HCT116 (cell line): ENCODE measurements at regions not wholly inside any gene's neighbourhood (a gene's known extent, or its start where the extent isn't known, plus 50 kb on each side); places are given as distances from the start of the nearest gene placed in this dataset.

Source experiments
- ATAC-seq: fragments of 200-7000 bp; cut with Tn5 transposase; 2 replicates; pipeline ENCODE4 v1.9.1; 2020; ENCODE audit warnings: mild to moderate bottlenecking, moderate library complexity
- BruUV-seq: library from RNA; stranded (reverse); fragments of 400-500 nt; replicated peaks from 2 replicates; lab custom pipeline; 2021; lab: Mats Ljungman, UMichigan
- CTCF ChIA-PET: fragments of 300-600 bp; sonication (Branson Sonifier 250); formaldehyde crosslinking; loops from one replicate; lab custom pipeline; 2021; ENCODE audit warnings: antibody characterized with exemption; lab: Charles Lee
- POLR2A ChIA-PET: fragments of 300-600, 350-600 bp; sonication (Branson Sonifier 250); formaldehyde crosslinking; loops from one replicate; lab custom pipeline; 2021; ENCODE audit warnings: antibody characterized with exemption; lab: Charles Lee
- RAD21 ChIA-PET, 2 experiments: fragments of 300-600 bp; sonication (Branson Sonifier 250); formaldehyde crosslinking; loops; one replicate each; lab custom pipeline; 2023; ENCODE audit warnings: low total read pairs in 2 of 2; ENCODE audit not compliant: uncharacterized antibody in 2 of 2, unreplicated experiment in 2 of 2, low non-redundant PET in 1 of 2; lab: Charles Lee
- DNase-seq: peaks from one replicate; pipeline ENCODE4 v3.0.0-alpha.2; 2010; ENCODE audit warnings: low read depth, low spot score
- H2AFZ ChIP-seq: fragments of 200-600 bp; shearing (Covaris generic), sonication (generic); 2 replicates; pipeline ENCODE4 v1.6.1; 2017; ENCODE audit warnings: low read depth, mixed run types, mixed read lengths, antibody characterized with exemption, low read length; ENCODE audit not compliant: poor library complexity, severe bottlenecking
- H3K27ac ChIP-seq: 2 replicates; pipeline ENCODE4 v1.5.1; 2012; ENCODE audit warnings: low read depth, low read length
- H3K27me3 ChIP-seq: fragments of 200-600 bp; sonication (generic); 2 replicates; pipeline ENCODE4 v1.6.1; 2016; ENCODE audit warnings: mixed run types, low read length, mixed read lengths; ENCODE audit not compliant: insufficient read depth
- H3K36me3 ChIP-seq, 2 experiments: fragments of 200-500 bp in 1 of 2; fragments of 200-600 bp in 1 of 2; sonication (Bioruptor generic) in 1 of 2; sonication (generic) in 1 of 2; 2 replicates each; pipeline versions ENCODE4 v1.5.1 to v1.6.1; 2014 to 2016; ENCODE audit warnings: low read length in 2 of 2, inconsistent platforms in 1 of 2, mixed read lengths in 1 of 2, mixed run types in 1 of 2; ENCODE audit not compliant: insufficient read depth in 2 of 2, control insufficient read depth in 1 of 2
- H3K4me1 ChIP-seq, 2 experiments: fragments of 200-600 bp in 1 of 2; sonication (generic) in 1 of 2; 2 replicates each; pipeline versions ENCODE4 v1.5.1 to v1.6.1; 2012 to 2017; ENCODE audit warnings: low read length in 2 of 2, inconsistent platforms in 1 of 2, mild to moderate bottlenecking in 1 of 2, mixed read lengths in 1 of 2, mixed run types in 1 of 2, moderate library complexity in 1 of 2; ENCODE audit not compliant: insufficient read depth in 2 of 2, control insufficient read depth in 1 of 2
- H3K4me2 ChIP-seq: fragments of 200-600 bp; sonication (generic); 2 replicates; pipeline ENCODE4 v1.6.1; 2017; ENCODE audit warnings: mixed run types, low read length, mixed read lengths
- H3K4me3 ChIP-seq, 2 experiments: fragments of 200-600 bp in 1 of 2; sonication (generic) in 1 of 2; replicated peaks in 1 of 2; 2 replicates each; pipeline ENCODE4 v1.5.1; 2011 to 2016; ENCODE audit warnings: low read length in 2 of 2, control low read depth in 1 of 2, low read depth in 1 of 2, mild to moderate bottlenecking in 1 of 2, mixed read lengths in 1 of 2, mixed run types in 1 of 2
- H3K79me2 ChIP-seq: fragments of 200-600 bp; sonication (generic); 2 replicates; pipeline ENCODE4 v1.6.1; 2017; ENCODE audit warnings: mild to moderate bottlenecking, mixed run types, low read length, moderate library complexity, mixed read lengths; ENCODE audit not compliant: insufficient read depth
- H3K9ac ChIP-seq: fragments of 200-600 bp; sonication (generic); 2 replicates; pipeline ENCODE4 v1.6.1; 2016; ENCODE audit warnings: low read length, mixed read lengths
- H3K9me2 ChIP-seq: fragments of 200-600 bp; sonication (generic), shearing (Covaris generic); 2 replicates; pipeline ENCODE4 v1.6.1; 2017; ENCODE audit warnings: mixed run types, mild to moderate bottlenecking, moderate library complexity; ENCODE audit not compliant: insufficient read depth
- H3K9me3 ChIP-seq, 2 experiments: fragments of 200-500 bp in 1 of 2; fragments of 200-600 bp in 1 of 2; sonication (Bioruptor generic) in 1 of 2; sonication (generic) in 1 of 2; 2 replicates each; pipeline ENCODE4 v1.6.1; 2014 to 2017; ENCODE audit warnings: low read length in 2 of 2, mixed read lengths in 2 of 2, inconsistent platforms in 1 of 2, low read depth in 1 of 2, mild to moderate bottlenecking in 1 of 2, mixed run types in 1 of 2, moderate library complexity in 1 of 2; ENCODE audit not compliant: control insufficient read depth in 1 of 2, insufficient read depth in 1 of 2
- H4K20me1 ChIP-seq: fragments of 200-600 bp; sonication (generic), shearing (Covaris generic); 2 replicates; pipeline ENCODE4 v1.6.1; 2017; ENCODE audit warnings: mixed run types, mild to moderate bottlenecking, moderate library complexity; ENCODE audit not compliant: insufficient read depth
- ATF3 ChIP-seq: IDR thresholded peaks from 2 replicates; pipeline ENCODE4 v1.6.1; 2012
- CEBPB ChIP-seq: IDR thresholded peaks from 2 replicates; pipeline ENCODE4 v1.6.1; 2012; ENCODE audit warnings: low read depth
- CTCF ChIP-seq, 3 experiments: fragments of 200-600 bp in 1 of 3; sonication (generic) in 1 of 3; IDR thresholded peaks in 2 of 3; conservative IDR thresholded peaks in 1 of 3; 2 replicates each; pipeline ENCODE4 v1.5.1; 2012 to 2017; ENCODE audit warnings: low read depth in 2 of 3, low read length in 2 of 3, antibody characterized with exemption in 1 of 3, borderline replicate concordance in 1 of 3, control low read depth in 1 of 3, mild to moderate bottlenecking in 1 of 3, mixed read lengths in 1 of 3, mixed run types in 1 of 3, moderate library complexity in 1 of 3; ENCODE audit not compliant: insufficient read depth in 1 of 3
- EGR1 ChIP-seq: IDR thresholded peaks from 2 replicates; pipeline ENCODE4 v1.6.1; 2012; ENCODE audit warnings: low read depth
- ELF1 ChIP-seq: IDR thresholded peaks from 2 replicates; pipeline ENCODE4 v1.6.1; 2012; ENCODE audit warnings: low read depth, borderline replicate concordance
- EZH2 ChIP-seq: fragments of 200-600 bp; sonication (generic); IDR thresholded peaks from 2 replicates; pipeline ENCODE4 v1.6.1; 2017; ENCODE audit warnings: antibody characterized with exemption, mixed run types
- EZH2phosphoT487 ChIP-seq: fragments of 200-600 bp; IDR thresholded peaks from 2 replicates; pipeline ENCODE4 v1.6.1; 2018; ENCODE audit warnings: antibody characterized with exemption, borderline replicate concordance
- FOSL1 ChIP-seq: IDR thresholded peaks from 2 replicates; pipeline ENCODE4 v1.6.1; 2012; ENCODE audit warnings: low read depth
- POLR2AphosphoS5 ChIP-seq: IDR thresholded peaks from 2 replicates; pipeline ENCODE4 v1.6.1; 2011; ENCODE audit warnings: mild to moderate bottlenecking, low read depth, low read length, moderate library complexity
- RAD21 ChIP-seq: IDR thresholded peaks from 2 replicates; pipeline ENCODE4 v1.6.1; 2012; ENCODE audit warnings: low read depth, mild to moderate bottlenecking
- REST ChIP-seq: IDR thresholded peaks from 2 replicates; pipeline ENCODE4 v1.6.1; 2012; ENCODE audit warnings: low read depth
- SP1 ChIP-seq: IDR thresholded peaks from 2 replicates; pipeline ENCODE4 v1.6.1; 2012; ENCODE audit warnings: low read depth
- SRF ChIP-seq: IDR thresholded peaks from 2 replicates; pipeline ENCODE4 v1.6.1; 2012; ENCODE audit warnings: low read depth
- TCF7L2 ChIP-seq: IDR thresholded peaks from 2 replicates; pipeline ENCODE4 v1.7.0; 2011; ENCODE audit warnings: borderline replicate concordance, inconsistent platforms; ENCODE audit not compliant: insufficient read depth, insufficient read length; ENCODE audit errors: extremely low read depth
- ZBTB33 ChIP-seq: IDR thresholded peaks from 2 replicates; pipeline ENCODE4 v1.6.1; 2011; ENCODE audit warnings: mild to moderate bottlenecking, low read length, moderate library complexity; ENCODE audit not compliant: insufficient replicate concordance; ENCODE audit errors: extremely low read depth
- ZNF274 ChIP-seq: fragments of 200-500 bp; sonication (Bioruptor generic); IDR thresholded peaks from 2 replicates; pipeline ENCODE4 v1.6.1; 2014; ENCODE audit warnings: mild to moderate bottlenecking, low read depth, low read length, inconsistent platforms
- intact Hi-C: fragments of 100-400 bp; cut with micrococcal nuclease; formaldehyde crosslinking; loops from 2 replicates; pipeline ENCODE4 v1.10.0; 2022

- RAD21 ChIA-PET, result no interaction called here
- CTCF ChIA-PET, result no interaction called here
- intact Hi-C loops, result no loop called here
- H2AFZ ChIP-seq, result no peak overlapping the region
- no peak overlapping the region for H3K27ac ChIP-seq
- H3K27me3 ChIP-seq, result no peaks in the 10 kb centered on the region
- no peak for DNase-seq
- H4K20me1 ChIP-seq, result no peaks in the 10 kb centered on the region
- peaks cover 0 to 6% of the 10 kb centered on the region in 2 experiments; a peak in 1 of 4 replicates for H3K4me1 ChIP-seq
- H3K4me2 ChIP-seq, result no peak overlapping the region
- no peaks in the 10 kb centered on the region for H3K9me3 ChIP-seq
- H3K36me3 ChIP-seq, result no peaks in the 10 kb centered on the region
- POLR2A ChIA-PET, result no interaction called here
- no peaks in the 10 kb centered on the region for H3K79me2 ChIP-seq
- H3K9me2 ChIP-seq, result no peaks in the 10 kb centered on the region
- TF ChIP-seq CEBPB, result no peak
- no peak for TF ChIP-seq REST
- TF ChIP-seq ATF3, result no peak
- TF ChIP-seq SRF, result no peak
- TF ChIP-seq FOSL1, result no peak
- TF ChIP-seq POLR2AphosphoS5, result no peak
- no peak for TF ChIP-seq CTCF (IDR thresholded peaks at IDR 0.05 in 2 of 3, conservative IDR thresholded peaks at IDR 0.05 in 1 of 3; ENCODE audit: borderline replicate concordance in 1 of 3, insufficient read depth in 1 of 3, low read depth in 2 of 3, low read length in 2 of 3)
- TF ChIP-seq ZBTB33, result no peak
- no peak for TF ChIP-seq SP1
- no peak for TF ChIP-seq ELF1
- TF ChIP-seq EZH2phosphoT487, result no peak
- TF ChIP-seq ZNF274, result no peak
- TF ChIP-seq EZH2, result no peak
- no peak for TF ChIP-seq EGR1
- no peak for TF ChIP-seq TCF7L2
- no peak for TF ChIP-seq RAD21
- H3K9ac ChIP-seq, result no peak overlapping the region
- no peak overlapping the region for H3K4me3 ChIP-seq
- no peak for ATAC-seq
- BruUV-seq, result no TSS peak
Measured at GRCh38 chr2:120472031-120472430, 126.1 kb downstream of the INHBB start.
